ENCODE measurements at regions not wholly inside any gene's neighbourhood (a gene's known extent, or its start where the extent isn't known, plus 50 kb on each side); places are given as distances from the start of the nearest gene placed in this dataset.

GRCh38 chr6:115832186-115832585, 228.5 kb downstream of the FRK start:
- Histone ChIP-seq H3K27ac (ENCODE audit: extremely low read depth, low read depth, low read length) (no peak overlapping the region), H3K9me3 (replicated peaks; ENCODE audit: control insufficient read depth, insufficient read depth, low read depth, low read length) (no peaks in the 10 kb centered on the region), H3K9ac (ENCODE audit: insufficient read depth in 1 of 2, low read depth in 2 of 2, low read length in 2 of 2) (no peak overlapping the region), H3K9me1 (ENCODE audit: control insufficient read depth, insufficient read depth, low read length) (no peaks in the 10 kb centered on the region), H3K79me2 (ENCODE audit: control insufficient read depth, insufficient read depth, low read length) (no peaks in the 10 kb centered on the region), H3K4me2 (ENCODE audit: insufficient read depth, low read length) (no peak overlapping the region), H3K36me3 (ENCODE audit: control insufficient read depth, insufficient read depth, low read length) (no peaks in the 10 kb centered on the region), H4K20me1 (replicated peaks; ENCODE audit: control insufficient read depth, insufficient read depth, low read length) (no peaks in the 10 kb centered on the region), H3K27me3 (ENCODE audit: control insufficient read depth in 2 of 2, insufficient read depth in 2 of 2, low read length in 2 of 2) (no peaks in the 10 kb centered on the region), H2AFZ (ENCODE audit: low read depth, low read length) (no peak overlapping the region), H3K4me1 (replicated peaks in 1 of 2; ENCODE audit: control insufficient read depth in 2 of 2, insufficient read depth in 2 of 2, low read length in 2 of 2) (no peaks in the 10 kb centered on the region), H3K4me3 (no peak overlapping the region)
- DNase-seq (ENCODE audit: extremely low read depth in 1 of 4, low spot score in 3 of 4) (no peak), FAIRE-seq (no peak), ATAC-seq (no peak)
- in situ Hi-C loops (cut with MboI), result no loop called here
- TF ChIP-seq SMC3 (conservative IDR thresholded peaks at IDR 0.05; ENCODE audit: insufficient read depth, low read depth, low read length), result no peak
- intact Hi-C loops (cut with micrococcal nuclease), result no loop called here
- ChIA-PET POLR2A (no interaction called here), CTCF (ENCODE audit: low intra/inter-chr PET ratio) (no interaction called here)
- no TSS peak for BruUV-seq (replicated peaks)
- 20% methylated on average over 1 of the region's 1 CpG for WGBS (ENCODE audit: insufficient coverage, low coverage, missing lambda C conversion rate)

GRCh38 chr6:115830895-115831294, 229.8 kb downstream of the FRK start:
- H3K4me2 ChIP-seq (ENCODE audit: insufficient read depth, low read length), result peak overlapping the region; percentile 10; the same call in 1 of the 2 replicates
- H3K79me2 ChIP-seq (ENCODE audit: control insufficient read depth, insufficient read depth, low read length), result no peaks in the 10 kb centered on the region
- 0% methylated on average over 1 of the region's 2 CpGs for WGBS (ENCODE audit: insufficient coverage, low coverage, missing lambda C conversion rate)
- no peak overlapping the region for H2AFZ ChIP-seq (ENCODE audit: low read depth, low read length)
- no peaks in the 10 kb centered on the region for H4K20me1 ChIP-seq (replicated peaks; ENCODE audit: control insufficient read depth, insufficient read depth, low read length)
- CTCF ChIA-PET (ENCODE audit: low intra/inter-chr PET ratio), result no interaction called here
- H3K9me1 ChIP-seq (ENCODE audit: control insufficient read depth, insufficient read depth, low read length), result no peaks in the 10 kb centered on the region
- H3K4me1 ChIP-seq (replicated peaks in 1 of 2; ENCODE audit: control insufficient read depth in 2 of 2, insufficient read depth in 2 of 2, low read length in 2 of 2), result no peaks in the 10 kb centered on the region
- H3K27ac ChIP-seq (ENCODE audit: extremely low read depth, low read depth, low read length), result peak overlapping the region; percentile 15; the same call in 2 of the 3 replicates
- FAIRE-seq, result no peak
- peak; percentile 75 for ATAC-seq
- no peak overlapping the region for H3K4me3 ChIP-seq
- H3K36me3 ChIP-seq (ENCODE audit: control insufficient read depth, insufficient read depth, low read length), result no peaks in the 10 kb centered on the region
- BruUV-seq (replicated peaks), result no TSS peak
- POLR2A ChIA-PET, result no interaction called here
- intact Hi-C loops (cut with micrococcal nuclease), result no loop called here
- DNase-seq (ENCODE audit: extremely low read depth in 1 of 4, low spot score in 3 of 4), result peak in 2 of 4 experiments; percentile 19
- no peak overlapping the region for H3K9ac ChIP-seq (ENCODE audit: insufficient read depth in 1 of 2, low read depth in 2 of 2, low read length in 2 of 2)
- H3K27me3 ChIP-seq (ENCODE audit: control insufficient read depth in 2 of 2, insufficient read depth in 2 of 2, low read length in 2 of 2), result no peaks in the 10 kb centered on the region
- H3K9me3 ChIP-seq (replicated peaks; ENCODE audit: control insufficient read depth, insufficient read depth, low read depth, low read length), result no peaks in the 10 kb centered on the region
- in situ Hi-C loops (cut with MboI), result no loop called here
- TF ChIP-seq TOE1 (IDR thresholded peaks at IDR 0.05; ENCODE audit: borderline replicate concordance), result no peak
- TF ChIP-seq TOE1 (CRISPR knock-in tag; IDR thresholded peaks at IDR 0.05; ENCODE audit: borderline replicate concordance, low read depth), result no peak
- TF ChIP-seq MTA2 (IDR thresholded peaks at IDR 0.05; ENCODE audit: low read depth), result peak; percentile 60
- TF ChIP-seq CBFA2T3 (IDR thresholded peaks at IDR 0.05), result peak; percentile 76
- no peak for TF ChIP-seq SNRNP70 (optimal IDR thresholded peaks at IDR 0.05; ENCODE audit: low read depth, low read length)
- peak; percentile 43; the same call in 1 of the 2 replicates for TF ChIP-seq DPF2 (IDR thresholded peaks at IDR 0.05)
- no peak for TF ChIP-seq HNRNPK (IDR thresholded peaks at IDR 0.05; ENCODE audit: low read depth, low read length, poor library complexity, severe bottlenecking)
- TF ChIP-seq ZNF780A (CRISPR knock-in tag; IDR thresholded peaks at IDR 0.05), result no peak
- no peak for TF ChIP-seq C11orf30 (IDR thresholded peaks at IDR 0.05; ENCODE audit: low read depth)
- TF ChIP-seq CBFB (CRISPR knock-in tag; IDR thresholded peaks at IDR 0.05), result no peak
- TF ChIP-seq, protein P1, sequence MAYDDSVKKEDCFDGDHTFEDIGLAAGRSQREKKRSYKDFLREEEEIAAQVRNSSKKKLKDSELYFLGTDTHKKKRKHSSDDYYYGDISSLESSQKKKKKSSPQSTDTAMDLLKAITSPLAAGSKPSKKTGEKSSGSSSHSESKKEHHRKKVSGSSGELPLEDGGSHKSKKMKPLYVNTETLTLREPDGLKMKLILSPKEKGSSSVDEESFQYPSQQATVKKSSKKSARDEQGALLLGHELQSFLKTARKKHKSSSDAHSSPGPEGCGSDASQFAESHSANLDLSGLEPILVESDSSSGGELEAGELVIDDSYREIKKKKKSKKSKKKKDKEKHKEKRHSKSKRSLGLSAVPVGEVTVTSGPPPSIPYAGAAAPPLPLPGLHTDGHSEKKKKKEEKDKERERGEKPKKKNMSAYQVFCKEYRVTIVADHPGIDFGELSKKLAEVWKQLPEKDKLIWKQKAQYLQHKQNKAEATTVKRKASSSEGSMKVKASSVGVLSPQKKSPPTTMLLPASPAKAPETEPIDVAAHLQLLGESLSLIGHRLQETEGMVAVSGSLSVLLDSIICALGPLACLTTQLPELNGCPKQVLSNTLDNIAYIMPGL (CRISPR knock-in tag; IDR thresholded peaks at IDR 0.05), result no peak
- TF ChIP-seq, protein P2, sequence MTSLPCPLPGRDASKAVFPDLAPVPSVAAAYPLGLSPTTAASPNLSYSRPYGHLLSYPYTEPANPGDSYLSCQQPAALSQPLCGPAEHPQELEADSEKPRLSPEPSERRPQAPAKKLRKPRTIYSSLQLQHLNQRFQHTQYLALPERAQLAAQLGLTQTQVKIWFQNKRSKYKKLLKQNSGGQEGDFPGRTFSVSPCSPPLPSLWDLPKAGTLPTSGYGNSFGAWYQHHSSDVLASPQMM (CRISPR knock-in tag; IDR thresholded peaks at IDR 0.05), result no peak
- TF ChIP-seq RHOXF2B (CRISPR knock-in tag; conservative IDR thresholded peaks at IDR 0.05), result no peak
- TF ChIP-seq SOX6 (IDR thresholded peaks at IDR 0.05), result peak; percentile 44; the same call in 1 of the 2 replicates

All from K562 (cell line).